Retinal pigment epithelial cell (primary cell): ENCODE measurements at regions not wholly inside any gene's neighbourhood (a gene's known extent, or its start where the extent isn't known, plus 50 kb on each side); places are given as distances from the start of the nearest gene placed in this dataset.

Experiments
- DNase-seq: peaks from one replicate; pipeline ENCODE4 v3.0.0-alpha.2; 2010; ENCODE audit warnings: low read depth
- H3K4me3 ChIP-seq: 2 replicates; pipeline ENCODE4 v1.5.1; 2011; ENCODE audit warnings: mild to moderate bottlenecking, low read length, control low read depth, moderate library complexity
- TF ChIP-seq, protein P1 (sequence below): conservative IDR thresholded peaks from 2 replicates; pipeline ENCODE4 v1.5.1; 2011; ENCODE audit warnings: low read depth, low read length, control low read depth, inconsistent platforms

DNA sequence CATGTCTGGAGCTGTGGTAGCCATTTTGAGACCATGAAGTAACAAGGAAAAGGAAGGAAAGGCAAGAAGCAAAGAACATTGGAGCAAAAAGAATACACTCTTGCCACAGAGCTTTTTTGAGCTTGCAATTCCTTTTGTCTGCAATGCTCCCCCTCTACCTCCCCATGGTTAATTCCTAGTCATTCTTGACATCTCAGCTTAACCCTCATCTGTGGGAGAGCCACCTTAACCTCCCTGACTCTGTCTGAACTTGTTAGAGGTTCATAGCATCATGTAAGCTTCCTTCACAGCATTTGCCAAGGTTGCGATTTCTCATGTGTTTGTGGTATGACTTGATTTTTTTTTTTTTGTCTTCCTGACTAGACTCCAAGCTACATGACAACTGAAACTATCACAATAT, 564.1 kb upstream of the PLXNA2 start:
- TF ChIP-seq, protein P1, sequence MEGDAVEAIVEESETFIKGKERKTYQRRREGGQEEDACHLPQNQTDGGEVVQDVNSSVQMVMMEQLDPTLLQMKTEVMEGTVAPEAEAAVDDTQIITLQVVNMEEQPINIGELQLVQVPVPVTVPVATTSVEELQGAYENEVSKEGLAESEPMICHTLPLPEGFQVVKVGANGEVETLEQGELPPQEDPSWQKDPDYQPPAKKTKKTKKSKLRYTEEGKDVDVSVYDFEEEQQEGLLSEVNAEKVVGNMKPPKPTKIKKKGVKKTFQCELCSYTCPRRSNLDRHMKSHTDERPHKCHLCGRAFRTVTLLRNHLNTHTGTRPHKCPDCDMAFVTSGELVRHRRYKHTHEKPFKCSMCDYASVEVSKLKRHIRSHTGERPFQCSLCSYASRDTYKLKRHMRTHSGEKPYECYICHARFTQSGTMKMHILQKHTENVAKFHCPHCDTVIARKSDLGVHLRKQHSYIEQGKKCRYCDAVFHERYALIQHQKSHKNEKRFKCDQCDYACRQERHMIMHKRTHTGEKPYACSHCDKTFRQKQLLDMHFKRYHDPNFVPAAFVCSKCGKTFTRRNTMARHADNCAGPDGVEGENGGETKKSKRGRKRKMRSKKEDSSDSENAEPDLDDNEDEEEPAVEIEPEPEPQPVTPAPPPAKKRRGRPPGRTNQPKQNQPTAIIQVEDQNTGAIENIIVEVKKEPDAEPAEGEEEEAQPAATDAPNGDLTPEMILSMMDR, result no peak
- no peak overlapping the region for H3K4me3 ChIP-seq
- no peak for DNase-seq

DNA sequence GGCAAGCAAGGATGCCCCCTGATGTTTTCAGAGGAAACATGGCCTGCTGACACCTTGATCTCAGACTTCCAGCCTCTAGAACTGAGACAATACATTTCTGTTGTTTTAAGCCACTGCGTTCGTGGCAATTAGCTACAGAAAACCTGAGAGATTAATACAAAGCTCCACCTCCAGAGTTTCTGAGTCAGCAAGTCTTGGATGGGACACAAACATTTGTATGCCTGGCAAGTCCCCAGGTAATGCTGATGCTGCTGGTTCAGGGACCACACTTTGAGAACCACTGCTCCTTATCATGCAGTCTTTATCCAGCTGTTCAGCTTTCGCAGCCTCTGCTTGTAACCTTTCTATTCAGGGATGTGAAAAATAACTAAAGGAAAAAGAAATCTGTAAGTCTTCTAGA, 565.7 kb upstream of the PLXNA2 start:
- TF ChIP-seq, protein P1, result no peak
- no peak for DNase-seq
- H3K4me3 ChIP-seq, result no peak overlapping the region

- no peak overlapping the region for H3K4me3 ChIP-seq
- DNase-seq, result no peak
- TF ChIP-seq, protein P1, result no peak
Measured at GRCh38 chr1:208818770-208819445, 574.7 kb upstream of the PLXNA2 start.

GRCh38 chr1:208820580-208821212, 576.5 kb upstream of the PLXNA2 start:
- TF ChIP-seq, protein P1, result no peak
- no peak for DNase-seq
- H3K4me3 ChIP-seq, result no peak overlapping the region

DNA sequence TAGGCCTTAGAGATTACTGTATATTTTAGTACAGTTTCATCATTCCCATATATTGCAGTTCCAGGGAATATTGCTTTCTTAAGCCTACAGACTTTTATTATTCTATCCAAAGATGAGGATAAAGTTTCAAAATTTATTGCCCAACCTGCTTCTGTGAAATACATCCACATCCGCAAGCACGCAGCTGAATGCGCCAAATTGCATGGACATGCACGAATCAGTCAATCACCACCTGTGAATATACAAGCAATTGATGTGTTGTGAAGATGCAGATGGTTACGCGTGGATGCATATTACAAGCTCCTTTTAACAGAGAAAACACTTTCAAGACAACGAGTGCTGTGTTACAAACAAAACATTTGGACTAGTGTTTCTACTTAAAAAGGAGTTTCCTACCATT, 577.8 kb upstream of the PLXNA2 start:
- TF ChIP-seq, protein P1, result no peak
- H3K4me3 ChIP-seq, result no peak overlapping the region
- DNase-seq, result no peak

GRCh38 chr1:208825300-208825699, 581.1 kb upstream of the PLXNA2 start:
- no peak overlapping the region for H3K4me3 ChIP-seq
- TF ChIP-seq, protein P1, result no peak
- DNase-seq, result no peak

DNA sequence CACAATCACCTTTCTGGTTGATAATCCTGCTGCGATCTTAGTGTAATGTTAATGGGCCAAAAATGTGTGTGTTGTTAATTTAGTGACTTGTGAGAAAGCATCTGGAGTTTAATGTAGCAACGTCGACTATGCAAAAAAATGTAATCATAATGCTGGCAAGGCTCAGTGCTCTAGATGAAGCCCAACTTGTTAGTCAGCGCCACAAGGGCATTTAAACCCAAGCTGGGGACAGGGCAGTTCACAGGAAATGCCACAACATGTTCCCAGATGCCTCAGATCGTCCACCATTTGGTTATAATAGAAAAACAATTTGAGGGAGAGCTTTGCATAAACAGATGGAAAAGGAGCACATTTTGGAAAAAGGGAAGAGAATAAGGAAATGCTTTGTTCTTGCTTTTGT, 585.4 kb upstream of the PLXNA2 start:
- TF ChIP-seq, protein P1, result no peak
- H3K4me3 ChIP-seq, result no peak overlapping the region
- no peak for DNase-seq
